Activated naive CD4-positive, alpha-beta T cell treated with anti-CD3 and anti-CD28 coated beads, Interleukin-2, amount 10 ng/mL, durations not matched to agents 7 days and 5 days (primary cell): ENCODE measurements at regions not wholly inside any gene's neighbourhood (a gene's known extent, or its start where the extent isn't known, plus 50 kb on each side); places are given as distances from the start of the nearest gene placed in this dataset.

ENCODE experiments used
- CTCF ChIA-PET: fragments of 350-600 bp; sonication (Branson Sonifier 250); formaldehyde crosslinking; loops from one replicate; lab custom pipeline; 2021; ENCODE audit warnings: antibody characterized with exemption; lab: Charles Lee
- DNase-seq: peaks from one replicate; pipeline ENCODE4 v3.0.0-alpha.2; 2020
- H3K27ac Mint-ChIP-seq: one replicate; pipeline ENCODE4 v1.8.0; 2021; ENCODE audit warnings: mild to moderate bottlenecking, moderate library complexity, mixed read lengths
- H3K27me3 Mint-ChIP-seq: one replicate; pipeline ENCODE4 v1.8.0; 2021; ENCODE audit warnings: mild to moderate bottlenecking, mixed read lengths
- H3K36me3 Mint-ChIP-seq: one replicate; pipeline ENCODE4 v1.8.0; 2021; ENCODE audit warnings: mixed read lengths
- H3K4me1 Mint-ChIP-seq: one replicate; pipeline ENCODE4 v1.8.0; 2021; ENCODE audit warnings: mixed read lengths
- H3K4me3 Mint-ChIP-seq: one replicate; pipeline ENCODE4 v1.8.0; 2021; ENCODE audit warnings: mild to moderate bottlenecking, moderate library complexity, mixed read lengths
- H3K9me3 Mint-ChIP-seq: one replicate; pipeline ENCODE4 v1.8.0; 2021; ENCODE audit warnings: mixed read lengths

- CTCF ChIA-PET, result interaction anchor here (1.0 kb wide), 1 partner anchor 8 kb away, joined by 5 read pairs; no protein-coding TSS in a partner anchor
- no peak overlapping the region for H3K4me3 Mint-ChIP-seq
- H3K27me3 Mint-ChIP-seq, result no peaks in the 10 kb centered on the region
- H3K9me3 Mint-ChIP-seq, result peaks cover 4% of the 10 kb centered on the region
- no peak overlapping the region for H3K27ac Mint-ChIP-seq
- H3K36me3 Mint-ChIP-seq, result no peaks in the 10 kb centered on the region
- no peak for DNase-seq
- peaks cover 7% of the 10 kb centered on the region for H3K4me1 Mint-ChIP-seq
Measured at GRCh38 chr14:38121320-38122020, 86.2 kb upstream of the SSTR1 start.

- Mint-ChIP-seq H3K27ac (no peak overlapping the region), H3K4me3 (no peak overlapping the region), H3K27me3 (no peaks in the 10 kb centered on the region), H3K36me3 (no peaks in the 10 kb centered on the region), H3K9me3 (peaks cover 4% of the 10 kb centered on the region), H3K4me1 (peaks cover 7% of the 10 kb centered on the region)
- no peak for DNase-seq
- CTCF ChIA-PET, result no interaction called here
Measured at GRCh38 chr14:38122241-38122640, 85.5 kb upstream of the SSTR1 start.

- Mint-ChIP-seq H3K4me1 (peaks cover 8% of the 10 kb centered on the region), H3K27ac (no peak overlapping the region), H3K9me3 (no peaks in the 10 kb centered on the region), H3K36me3 (no peaks in the 10 kb centered on the region), H3K27me3 (no peaks in the 10 kb centered on the region), H3K4me3 (no peak overlapping the region)
- CTCF ChIA-PET, result interaction anchor here (1.6 kb wide), 1 partner anchor 10 kb away, joined by 3 read pairs; no protein-coding TSS in a partner anchor
- DNase-seq, result no peak
Measured at GRCh38 chr14:38124506-38124905, 83.2 kb upstream of the SSTR1 start.

GRCh38 chr14:38125481-38126037 is 82.1 kb upstream of the SSTR1 start:
- H3K36me3 Mint-ChIP-seq, result no peaks in the 10 kb centered on the region
- H3K9me3 Mint-ChIP-seq, result no peaks in the 10 kb centered on the region
- H3K4me1 Mint-ChIP-seq, result peaks cover 17% of the 10 kb centered on the region
- no peak for DNase-seq
- CTCF ChIA-PET, result interaction anchor here (1.6 kb wide), 1 partner anchor 11 kb away, joined by 3 read pairs; no protein-coding TSS in a partner anchor
- H3K27ac Mint-ChIP-seq, result no peak overlapping the region
- H3K4me3 Mint-ChIP-seq, result no peak overlapping the region
- H3K27me3 Mint-ChIP-seq, result no peaks in the 10 kb centered on the region

GRCh38 chr14:38127356-38127755 is 80.3 kb upstream of the SSTR1 start:
- Mint-ChIP-seq H3K9me3 (no peaks in the 10 kb centered on the region), H3K27ac (no peak overlapping the region), H3K27me3 (no peaks in the 10 kb centered on the region), H3K36me3 (no peaks in the 10 kb centered on the region), H3K4me3 (no peak overlapping the region), H3K4me1 (peaks cover 10% of the 10 kb centered on the region)
- no peak for DNase-seq
- CTCF ChIA-PET, result no interaction called here

GRCh38 chr14:38127784-38128183 is 79.9 kb upstream of the SSTR1 start:
- CTCF ChIA-PET, result no interaction called here
- no peaks in the 10 kb centered on the region for H3K27me3 Mint-ChIP-seq
- H3K4me1 Mint-ChIP-seq, result peaks cover 10% of the 10 kb centered on the region
- no peak overlapping the region for H3K4me3 Mint-ChIP-seq
- no peak for DNase-seq
- H3K27ac Mint-ChIP-seq, result no peak overlapping the region
- no peaks in the 10 kb centered on the region for H3K36me3 Mint-ChIP-seq
- H3K9me3 Mint-ChIP-seq, result no peaks in the 10 kb centered on the region

- no peak for DNase-seq
- Mint-ChIP-seq H3K27me3 (no peaks in the 10 kb centered on the region), H3K4me1 (peaks cover 10% of the 10 kb centered on the region), H3K27ac (no peak overlapping the region), H3K9me3 (no peaks in the 10 kb centered on the region), H3K4me3 (no peak overlapping the region), H3K36me3 (no peaks in the 10 kb centered on the region)
- CTCF ChIA-PET, result interaction anchor here (0.6 kb wide), 1 partner anchor 143 kb away, joined by 3 read pairs; no protein-coding TSS in a partner anchor
Measured at GRCh38 chr14:38128640-38129039, 79.1 kb upstream of the SSTR1 start.

GRCh38 chr14:38129192-38129591 is 78.5 kb upstream of the SSTR1 start:
- H3K4me1 Mint-ChIP-seq, result peaks cover 10% of the 10 kb centered on the region
- CTCF ChIA-PET, result interaction anchor here (0.6 to 1.3 kb wide), 2 partner anchors 8 to 143 kb away, joined by 3 to 5 read pairs; no protein-coding TSS in a partner anchor
- no peak for DNase-seq
- no peaks in the 10 kb centered on the region for H3K36me3 Mint-ChIP-seq
- H3K4me3 Mint-ChIP-seq, result no peak overlapping the region
- no peaks in the 10 kb centered on the region for H3K9me3 Mint-ChIP-seq
- no peaks in the 10 kb centered on the region for H3K27me3 Mint-ChIP-seq
- H3K27ac Mint-ChIP-seq, result no peak overlapping the region

DNA sequence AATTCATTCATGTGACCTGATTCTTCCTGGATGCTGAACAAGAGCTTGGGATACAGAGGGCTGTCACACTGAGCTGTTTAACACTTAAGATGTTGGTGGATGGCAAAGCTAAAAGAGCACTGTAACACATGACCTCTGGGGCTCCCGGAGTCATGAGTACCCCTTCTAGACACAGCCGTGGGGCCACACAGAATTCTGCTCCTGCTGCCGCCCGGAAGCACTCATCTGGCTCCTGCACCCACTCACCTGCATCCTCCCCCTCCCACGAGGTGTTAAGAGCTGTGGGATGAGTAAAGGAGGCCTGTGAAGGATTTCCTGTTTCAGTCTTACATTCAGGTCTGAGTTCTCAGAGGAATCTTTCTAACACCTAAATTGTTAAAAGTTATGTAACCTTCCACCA is 78.0 kb upstream of the SSTR1 start:
- Mint-ChIP-seq H3K36me3 (no peaks in the 10 kb centered on the region), H3K4me3 (no peak overlapping the region), H3K9me3 (no peaks in the 10 kb centered on the region), H3K27me3 (no peaks in the 10 kb centered on the region), H3K27ac (no peak overlapping the region), H3K4me1 (peaks cover 10% of the 10 kb centered on the region)
- DNase-seq, result no peak
- CTCF ChIA-PET, result interaction anchor here (1.3 kb wide), 1 partner anchor 9 kb away, joined by 5 read pairs; no protein-coding TSS in a partner anchor

DNA sequence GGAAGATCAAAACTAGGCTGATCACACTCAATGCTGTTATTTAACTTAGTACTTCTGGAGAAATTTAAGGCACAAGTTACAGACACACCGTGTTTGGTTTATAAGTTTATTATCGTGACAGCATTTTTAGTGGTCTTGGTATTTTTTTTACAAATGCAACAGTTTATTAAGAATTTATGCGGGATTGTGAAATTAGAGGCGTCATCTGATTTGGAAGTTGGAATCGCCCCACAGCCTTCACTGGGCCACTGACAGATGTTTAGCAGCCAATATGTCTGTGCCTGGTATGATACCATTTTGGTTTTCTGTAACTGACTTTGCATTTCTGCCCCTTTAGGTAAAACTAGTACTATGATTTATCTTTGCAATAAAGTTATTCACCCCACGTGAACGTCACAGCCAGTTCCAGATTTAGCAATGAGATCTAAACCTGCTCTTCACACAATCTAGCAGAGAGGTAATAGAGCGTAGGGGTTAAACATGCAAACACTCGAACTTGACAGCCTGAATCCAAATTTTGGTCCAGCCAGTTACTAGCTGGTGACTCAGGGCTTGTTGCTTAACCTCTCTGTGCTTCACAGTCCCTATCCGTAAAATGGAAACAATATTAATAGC is 73.2 kb upstream of the SSTR1 start:
- CTCF ChIA-PET, result no interaction called here
- H3K36me3 Mint-ChIP-seq, result no peaks in the 10 kb centered on the region
- H3K27ac Mint-ChIP-seq, result no peak overlapping the region
- H3K27me3 Mint-ChIP-seq, result no peaks in the 10 kb centered on the region
- DNase-seq, result no peak
- H3K4me1 Mint-ChIP-seq, result peaks cover 9% of the 10 kb centered on the region
- H3K9me3 Mint-ChIP-seq, result no peaks in the 10 kb centered on the region
- H3K4me3 Mint-ChIP-seq, result no peak overlapping the region

DNA sequence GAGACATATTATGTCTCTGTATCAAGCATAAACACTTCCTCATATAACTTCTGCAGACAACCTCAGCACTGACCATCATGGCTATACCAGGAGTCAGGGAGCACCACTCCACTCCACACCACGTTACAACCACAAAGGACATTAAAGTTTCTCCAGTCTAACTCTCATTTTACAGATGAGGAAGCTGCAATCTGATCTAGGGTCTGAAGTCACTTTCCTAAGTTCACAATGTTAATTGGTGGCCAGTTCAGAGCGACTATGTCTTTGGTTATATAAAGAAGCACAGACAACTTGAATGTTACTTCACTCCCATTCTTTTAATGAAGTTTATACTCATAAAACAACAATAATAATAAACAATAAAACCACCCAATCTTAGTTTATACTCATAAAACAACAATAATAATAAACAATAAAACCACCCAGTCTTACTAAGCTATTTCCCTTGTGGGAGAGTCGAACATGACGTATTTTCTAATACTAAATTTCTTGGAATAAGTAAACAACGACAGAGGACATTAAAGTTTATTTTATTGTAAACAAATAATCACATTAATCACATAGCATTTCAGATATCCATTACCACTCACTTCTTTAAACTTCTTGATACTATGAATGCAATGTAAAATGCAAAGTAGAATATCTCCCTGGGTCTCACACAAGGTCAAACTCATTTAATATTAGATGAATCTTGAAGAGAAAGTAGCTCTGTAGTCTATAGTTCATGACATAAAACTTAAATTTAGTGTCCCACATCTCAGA is 72.4 kb upstream of the SSTR1 start:
- Mint-ChIP-seq H3K27ac (no peak overlapping the region), H3K9me3 (no peaks in the 10 kb centered on the region), H3K36me3 (no peaks in the 10 kb centered on the region), H3K4me3 (no peak overlapping the region), H3K27me3 (no peaks in the 10 kb centered on the region), H3K4me1 (peaks cover under 1% of the 10 kb centered on the region)
- CTCF ChIA-PET, result no interaction called here
- no peak for DNase-seq

GRCh38 chr14:38137005-38137404 is 70.7 kb upstream of the SSTR1 start:
- Mint-ChIP-seq H3K27ac (no peak overlapping the region), H3K36me3 (no peaks in the 10 kb centered on the region), H3K4me1 (no peaks in the 10 kb centered on the region), H3K9me3 (no peaks in the 10 kb centered on the region), H3K4me3 (no peak overlapping the region), H3K27me3 (no peaks in the 10 kb centered on the region)
- DNase-seq, result no peak
- CTCF ChIA-PET, result no interaction called here

- H3K36me3 Mint-ChIP-seq, result no peaks in the 10 kb centered on the region
- no peak for DNase-seq
- no peaks in the 10 kb centered on the region for H3K27me3 Mint-ChIP-seq
- no peak overlapping the region for H3K4me3 Mint-ChIP-seq
- H3K9me3 Mint-ChIP-seq, result no peaks in the 10 kb centered on the region
- CTCF ChIA-PET, result no interaction called here
- no peak overlapping the region for H3K27ac Mint-ChIP-seq
- H3K4me1 Mint-ChIP-seq, result no peaks in the 10 kb centered on the region
Measured at GRCh38 chr14:38138473-38139138, 69.1 kb upstream of the SSTR1 start.

GRCh38 chr14:38139926-38140325 is 67.8 kb upstream of the SSTR1 start:
- Mint-ChIP-seq H3K36me3 (no peaks in the 10 kb centered on the region), H3K9me3 (no peaks in the 10 kb centered on the region), H3K4me3 (no peak overlapping the region), H3K27me3 (no peaks in the 10 kb centered on the region), H3K27ac (no peak overlapping the region), H3K4me1 (no peaks in the 10 kb centered on the region)
- CTCF ChIA-PET, result no interaction called here
- no peak for DNase-seq
